H1 (cell line): ENCODE measurements at regions not wholly inside any gene's neighbourhood (a gene's known extent, or its start where the extent isn't known, plus 50 kb on each side); places are given as distances from the start of the nearest gene placed in this dataset.

Experiments
- CTCF ChIA-PET: fragments of 300-600 bp; sonication (Branson Sonifier 250); formaldehyde crosslinking; loops from one replicate; lab custom pipeline; 2021; ENCODE audit not compliant: partially characterized antibody; lab: Charles Lee
- POLR2A ChIA-PET: fragments of 300-600 bp; sonication (Branson Sonifier 250); formaldehyde crosslinking; loops from one replicate; lab custom pipeline; 2021; ENCODE audit warnings: inconsistent platforms; ENCODE audit not compliant: partially characterized antibody; lab: Charles Lee
- DNase-seq, 2 experiments: peaks; one replicate each; pipeline versions ENCODE4 v3.0.0 to v3.0.0-alpha.2; 2010 to 2022; ENCODE audit warnings: low spot score in 2 of 2, low read depth in 1 of 2, mixed read lengths in 1 of 2
- FAIRE-seq: peaks from 2 replicates; lab custom pipeline; 2011; peaks lifted over from hg19 to GRCh38; lab: Jason Lieb, UNC
- H2AFZ ChIP-seq: 2 replicates; pipeline ENCODE4 v1.8.1; 2012; ENCODE audit warnings: low read length, inconsistent platforms
- H2AK5ac ChIP-seq: 2 replicates; pipeline ENCODE4 v1.6.1; 2013; ENCODE audit warnings: low read depth, low read length
- H2BK120ac ChIP-seq: replicated peaks from 2 replicates; pipeline ENCODE3; 2013; ENCODE audit warnings: low read depth, low read length, inconsistent platforms
- H2BK12ac ChIP-seq: 2 replicates; pipeline ENCODE4 v1.6.1; 2013; ENCODE audit warnings: low read depth, low read length
- H2BK15ac ChIP-seq: 2 replicates; pipeline ENCODE4 v1.6.1; 2013; ENCODE audit warnings: low read length
- H2BK20ac ChIP-seq: 2 replicates; pipeline ENCODE4 v1.6.1; 2013; ENCODE audit warnings: low read length
- H2BK5ac ChIP-seq: 2 replicates; pipeline ENCODE4 v1.6.1; 2013; ENCODE audit warnings: low read depth, low read length
- H3K14ac ChIP-seq: 2 replicates; pipeline ENCODE4 v1.6.1; 2013; ENCODE audit warnings: inconsistent platforms; ENCODE audit not compliant: insufficient read length
- H3K18ac ChIP-seq: 2 replicates; pipeline ENCODE4 v1.6.1; 2013; ENCODE audit warnings: low read length; ENCODE audit errors: extremely low read depth
- H3K23ac ChIP-seq: 2 replicates; pipeline ENCODE4 v1.6.1; 2013; ENCODE audit warnings: inconsistent platforms; ENCODE audit not compliant: insufficient read length
- H3K23me2 ChIP-seq: 2 replicates; pipeline ENCODE4 v1.6.1; 2013; ENCODE audit warnings: low read depth, low read length
- H3K27ac ChIP-seq: 2 replicates; pipeline ENCODE4 v1.6.1; 2011; ENCODE audit warnings: low read depth, low read length, inconsistent platforms
- H3K27me3 ChIP-seq, 4 experiments: replicated peaks in 1 of 4; 1 replicate in 1 of 4; 2 replicates in 3 of 4; pipeline versions ENCODE4 v1.6.1 to v1.8.1; 2011 to 2013; ENCODE audit warnings: low read length in 3 of 4, mild to moderate bottlenecking in 3 of 4, inconsistent platforms in 2 of 4, mixed read lengths in 2 of 4, moderate library complexity in 1 of 4; ENCODE audit not compliant: control insufficient read depth in 3 of 4, insufficient read depth in 3 of 4; ENCODE audit errors: extremely low read depth in 1 of 4
- H3K36me3 ChIP-seq, 4 experiments: 2 replicates each; pipeline versions ENCODE4 v1.6.1 to v1.8.1; 2011 to 2013; ENCODE audit warnings: mild to moderate bottlenecking in 4 of 4, low read length in 3 of 4, moderate library complexity in 2 of 4, control low read depth in 1 of 4, inconsistent platforms in 1 of 4; ENCODE audit not compliant: insufficient read depth in 4 of 4, control insufficient read depth in 2 of 4
- H3K4ac ChIP-seq: replicated peaks from 2 replicates; pipeline ENCODE3; 2013; ENCODE audit warnings: low read length, low read depth, mixed read lengths, inconsistent platforms; ENCODE audit not compliant: insufficient read length
- H3K4me1 ChIP-seq, 4 experiments: replicated peaks in 1 of 4; 1 replicate in 1 of 4; 2 replicates in 3 of 4; pipeline versions ENCODE4 v1.6.1 to v1.8.1; 2011 to 2013; ENCODE audit warnings: low read length in 3 of 4, inconsistent platforms in 2 of 4, mixed read lengths in 1 of 4; ENCODE audit not compliant: insufficient read depth in 4 of 4, control insufficient read depth in 3 of 4
- H3K4me2 ChIP-seq, 2 experiments: 2 replicates each; pipeline versions ENCODE4 v1.6.1 to v1.8.1; 2011 to 2013; ENCODE audit warnings: low read depth in 2 of 2, low read length in 2 of 2, control low read depth in 1 of 2, inconsistent platforms in 1 of 2, mild to moderate bottlenecking in 1 of 2; ENCODE audit not compliant: insufficient read depth in 1 of 2
- H3K4me3 ChIP-seq, 4 experiments: fragments of 200-600, 300-600 bp in 1 of 4; sonication (generic), shearing (Covaris generic), sonication (Bioruptor Twin) in 1 of 4; 2 replicates each; pipeline versions ENCODE4 v1.5.1 to v1.8.1; 2011 to 2016; ENCODE audit warnings: low read length in 4 of 4, low read depth in 3 of 4, control low read depth in 2 of 4, inconsistent platforms in 2 of 4, mild to moderate bottlenecking in 2 of 4, mixed read lengths in 1 of 4, moderate library complexity in 1 of 4; ENCODE audit not compliant: insufficient read depth in 2 of 4; ENCODE audit errors: extremely low read depth in 1 of 4
- H3K56ac ChIP-seq: replicated peaks from 2 replicates; pipeline ENCODE3; 2013; ENCODE audit warnings: low read depth, mild to moderate bottlenecking, mixed read lengths, low read length, inconsistent platforms; ENCODE audit not compliant: insufficient read length
- H3K79me1 ChIP-seq: 2 replicates; pipeline ENCODE4 v1.6.1; 2013; ENCODE audit warnings: low read depth, low read length, control low read depth
- H3K79me2 ChIP-seq, 2 experiments: 2 replicates each; pipeline versions ENCODE4 v1.6.1 to v1.8.1; 2012 to 2013; ENCODE audit warnings: low read length in 2 of 2, mild to moderate bottlenecking in 2 of 2, inconsistent platforms in 1 of 2; ENCODE audit not compliant: insufficient read depth in 2 of 2, control insufficient read depth in 1 of 2
- H3K9ac ChIP-seq, 4 experiments: replicated peaks in 1 of 4; 1 replicate in 1 of 4; 2 replicates in 3 of 4; pipeline versions ENCODE4 v1.6.1 to v1.8.1; 2011 to 2013; ENCODE audit warnings: low read depth in 3 of 4, low read length in 3 of 4, control low read depth in 2 of 4, mild to moderate bottlenecking in 2 of 4, moderate library complexity in 2 of 4, inconsistent platforms in 1 of 4; ENCODE audit errors: extremely low read depth in 1 of 4
- H3K9me3 ChIP-seq, 2 experiments: 2 replicates each; pipeline versions ENCODE4 v1.6.1 to v1.8.1; 2012 to 2013; ENCODE audit warnings: mild to moderate bottlenecking in 2 of 2, moderate library complexity in 2 of 2, control low read depth in 1 of 2, inconsistent platforms in 1 of 2, low read depth in 1 of 2, low read length in 1 of 2, mixed read lengths in 1 of 2; ENCODE audit not compliant: insufficient read depth in 2 of 2
- H4K20me1 ChIP-seq, 2 experiments: replicated peaks in 1 of 2; 2 replicates each; pipeline versions ENCODE3 to v1.8.1; 2011 to 2013; ENCODE audit warnings: inconsistent platforms in 2 of 2, low read length in 2 of 2, mild to moderate bottlenecking in 1 of 2; ENCODE audit not compliant: insufficient read depth in 2 of 2, control insufficient read depth in 1 of 2
- H4K5ac ChIP-seq: 2 replicates; pipeline ENCODE4 v1.6.1; 2013; ENCODE audit warnings: low read length, low read depth, mixed read lengths, inconsistent platforms; ENCODE audit not compliant: insufficient read length
- H4K8ac ChIP-seq: 2 replicates; pipeline ENCODE4 v1.8.0; 2013; ENCODE audit warnings: mild to moderate bottlenecking, moderate library complexity, low read length, inconsistent platforms; ENCODE audit not compliant: insufficient read depth; ENCODE audit errors: extremely low read depth
- H4K91ac ChIP-seq: replicated peaks from 2 replicates; pipeline ENCODE3; 2013; ENCODE audit warnings: low read length, mixed read lengths, inconsistent platforms; ENCODE audit not compliant: insufficient read length
- CHD1 ChIP-seq: IDR thresholded peaks from 2 replicates; pipeline ENCODE4 v1.6.1; 2012; ENCODE audit warnings: low read depth, low read length, improper control_type of control experiment
- RAD21 ChIP-seq, 2 experiments: IDR thresholded peaks in 1 of 2; conservative IDR thresholded peaks in 1 of 2; 2 replicates each; pipeline ENCODE4 v1.6.1; 2011; ENCODE audit warnings: low read depth in 2 of 2, low read length in 2 of 2, improper control_type of control experiment in 1 of 2, inconsistent platforms in 1 of 2, mild to moderate bottlenecking in 1 of 2, moderate library complexity in 1 of 2
- RXRA ChIP-seq: IDR thresholded peaks from 2 replicates; pipeline ENCODE4 v1.6.1; 2011; ENCODE audit warnings: low read depth, mild to moderate bottlenecking, low read length, moderate library complexity; ENCODE audit not compliant: insufficient read depth
- WGBS, 2 experiments: shearing (Covaris generic) in 1 of 2; methylation state at CpG; one replicate each; pipeline versions ENCODE4 v1.1.6 to v1.1.7; 2013 to 2015; ENCODE audit warnings: low lambda C conversion rate in 2 of 2, mixed read lengths in 2 of 2, inconsistent platforms in 1 of 2, low coverage in 1 of 2, missing lambda C conversion rate in 1 of 2; ENCODE audit not compliant: insufficient replicate concordance in 2 of 2, insufficient coverage in 1 of 2, insufficient read length in 1 of 2; ENCODE audit errors: extremely low coverage in 1 of 2, missing lambda C conversion rate in 1 of 2; 5-methylcytosine and 5-hydroxymethylcytosine counted together

- Histone ChIP-seq H4K91ac (no peak overlapping the region), H3K9me3 (no peaks in the 10 kb centered on the region), H3K4ac (no peak overlapping the region), H3K14ac (no peak overlapping the region), H4K20me1 (no peaks in the 10 kb centered on the region), H2AK5ac (no peak overlapping the region), H2BK120ac (peak overlapping the region; percentile 38), H2AFZ (peak overlapping the region; percentile 47; the same call in 1 of the 2 replicates), H3K23me2 (no peaks in the 10 kb centered on the region; the same call in 1 of the 2 replicates), H3K9ac (no peak overlapping the region), H4K8ac (no peak overlapping the region), H2BK20ac (no peak overlapping the region), H2BK5ac (no peak overlapping the region), H3K4me1 (peaks cover 5 to 10% (median 7%) of the 10 kb centered on the region in 4 experiments; a peak in 6 of 7 replicates), H3K79me2 (no peaks in the 10 kb centered on the region), H3K18ac (no peak overlapping the region), H2BK15ac (no peak overlapping the region), H4K5ac (no peak overlapping the region), H2BK12ac (no peak overlapping the region), H3K56ac (no peak overlapping the region), H3K23ac (no peak overlapping the region), H3K4me2 (no peak overlapping the region), H3K27me3 (no peaks in the 10 kb centered on the region), H3K27ac (no peak overlapping the region), H3K36me3 (no peaks in the 10 kb centered on the region), H3K79me1 (no peaks in the 10 kb centered on the region), H3K4me3 (no peak overlapping the region)
- POLR2A ChIA-PET: no interaction called here
- no peak for DNase-seq
- no peak for TF ChIP-seq RXRA
- TF ChIP-seq RAD21 (IDR thresholded peaks at IDR 0.05 in 1 of 2, conservative IDR thresholded peaks at IDR 0.05 in 1 of 2; ENCODE audit: low read depth in 2 of 2, low read length in 2 of 2): no peak
- no peak for TF ChIP-seq CHD1
- CTCF ChIA-PET: no interaction called here
- FAIRE-seq: no peak
- 100% methylated on average over 1 of the region's 1 CpG; no CpG with 5 or more reads in 1 of the 2 experiments for WGBS, 2 experiments
These were observed 242.6 kb downstream of the NPR3 start for GRCh38 chr5:32953694-32954093.
